Smooth muscle cell (in vitro differentiated cells): ENCODE measurements at regions not wholly inside any gene's neighbourhood (a gene's known extent, or its start where the extent isn't known, plus 50 kb on each side); places are given as distances from the start of the nearest gene placed in this dataset.

Experiments used
- DNase-seq: peaks from one replicate; lab custom pipeline; 2025; ENCODE audit not compliant: unreplicated experiment; lab: John Stamatoyannopoulos, UW
- H2AFZ ChIP-seq: fragments of 200-600 bp; sonication (generic); 2 replicates; pipeline ENCODE4 v1.6.0; 2016; ENCODE audit warnings: antibody characterized with exemption, low read depth, mild to moderate bottlenecking
- H3F3A ChIP-seq: fragments of 200-600 bp; sonication (generic); 2 replicates; pipeline ENCODE4 v1.6.0; 2017; ENCODE audit warnings: antibody characterized with exemption, low read depth
- H3K27ac ChIP-seq: fragments of 200-600 bp; sonication (generic); 2 replicates; pipeline ENCODE4 v1.5.1; 2016; ENCODE audit warnings: low read depth, mild to moderate bottlenecking
- H3K27me3 ChIP-seq: fragments of 200-600 bp; sonication (generic); 2 replicates; pipeline ENCODE4 v1.6.1; 2016; ENCODE audit warnings: low read depth, mild to moderate bottlenecking
- H3K36me3 ChIP-seq: fragments of 200-600 bp; sonication (generic); 2 replicates; pipeline ENCODE4 v1.5.1; 2016; ENCODE audit warnings: low read depth
- H3K4me1 ChIP-seq: fragments of 200-600 bp; sonication (generic); 2 replicates; pipeline ENCODE4 v1.5.1; 2016; ENCODE audit warnings: low read depth
- H3K4me2 ChIP-seq: fragments of 200-600 bp; sonication (generic); 2 replicates; pipeline ENCODE4 v1.6.0; 2016; ENCODE audit warnings: mild to moderate bottlenecking
- H3K4me3 ChIP-seq: fragments of 200-600 bp; sonication (generic); 2 replicates; pipeline ENCODE4 v1.5.1; 2016; ENCODE audit warnings: mild to moderate bottlenecking
- H3K79me2 ChIP-seq: fragments of 200-600 bp; sonication (generic); 2 replicates; pipeline ENCODE4 v1.6.0; 2016; ENCODE audit warnings: low read depth, mild to moderate bottlenecking
- H3K9ac ChIP-seq: fragments of 200-600 bp; sonication (generic); 2 replicates; pipeline ENCODE4 v1.6.0; 2016; ENCODE audit warnings: low read depth
- H3K9me3 ChIP-seq: fragments of 200-600 bp; sonication (generic); replicated peaks from 2 replicates; pipeline ENCODE4 v1.5.1; 2016; ENCODE audit warnings: low read depth
- H4K20me1 ChIP-seq: fragments of 200-600 bp; sonication (generic); 2 replicates; pipeline ENCODE4 v1.6.0; 2016; ENCODE audit warnings: low read depth
- CTCF ChIP-seq: fragments of 200-600 bp; sonication (generic); IDR thresholded peaks from 2 replicates; pipeline ENCODE4 v1.5.1; 2017; ENCODE audit warnings: borderline replicate concordance, mild to moderate bottlenecking, antibody characterized with exemption; ENCODE audit not compliant: insufficient read depth, poor library complexity, severe bottlenecking
- WGBS: methylation state at CpG from one replicate; pipeline ENCODE4 v1.1.7; 2016; ENCODE audit warnings: low lambda C conversion rate; 5-methylcytosine and 5-hydroxymethylcytosine counted together

- Histone ChIP-seq H3F3A (no peaks in the 10 kb centered on the region), H3K4me3 (no peak overlapping the region), H3K79me2 (no peaks in the 10 kb centered on the region), H3K36me3 (no peaks in the 10 kb centered on the region), H3K9ac (no peak overlapping the region), H2AFZ (no peak overlapping the region), H3K4me1 (no peaks in the 10 kb centered on the region), H3K27ac (no peak overlapping the region), H3K4me2 (no peak overlapping the region), H3K27me3 (no peaks in the 10 kb centered on the region), H3K9me3 (no peaks in the 10 kb centered on the region), H4K20me1 (no peaks in the 10 kb centered on the region)
- 65% methylated on average over 1 of the region's 1 CpG for WGBS
- DNase-seq: no peak
- peak; percentile 83 for TF ChIP-seq CTCF
Observed at GRCh38 chr7:125670926-125671572, 741.4 kb upstream of the POT1 start.

- Histone ChIP-seq H3K27ac (no peak overlapping the region), H3K4me2 (peak overlapping the region; percentile 8), H3K27me3 (no peaks in the 10 kb centered on the region), H3F3A (no peaks in the 10 kb centered on the region), H3K79me2 (no peaks in the 10 kb centered on the region), H3K9me3 (no peaks in the 10 kb centered on the region), H3K4me1 (no peaks in the 10 kb centered on the region), H3K4me3 (no peak overlapping the region), H3K36me3 (no peaks in the 10 kb centered on the region), H3K9ac (no peak overlapping the region), H2AFZ (peak overlapping the region; percentile 6), H4K20me1 (no peaks in the 10 kb centered on the region)
- 45% methylated on average over 4 of the region's 4 CpGs for WGBS
- TF ChIP-seq CTCF: no peak
- DNase-seq: no peak
Observed at GRCh38 chr7:125668321-125668993, 738.8 kb upstream of the POT1 start.

GRCh38 chr7:125664625-125665024 is 735.0 kb upstream of the POT1 start:
- no peaks in the 10 kb centered on the region for H3F3A ChIP-seq
- no peaks in the 10 kb centered on the region for H3K9me3 ChIP-seq
- H3K27me3 ChIP-seq: no peaks in the 10 kb centered on the region
- H2AFZ ChIP-seq: no peak overlapping the region
- H4K20me1 ChIP-seq: no peaks in the 10 kb centered on the region
- TF ChIP-seq CTCF: no peak
- H3K79me2 ChIP-seq: no peaks in the 10 kb centered on the region
- no peak overlapping the region for H3K4me2 ChIP-seq
- WGBS: 88% methylated on average over 1 of the region's 1 CpG
- DNase-seq: no peak
- H3K9ac ChIP-seq: no peak overlapping the region
- no peak overlapping the region for H3K4me3 ChIP-seq
- H3K36me3 ChIP-seq: no peaks in the 10 kb centered on the region
- H3K27ac ChIP-seq: no peak overlapping the region
- peaks cover 3% of the 10 kb centered on the region for H3K4me1 ChIP-seq

- no peaks in the 10 kb centered on the region for H3F3A ChIP-seq
- H3K4me1 ChIP-seq: peaks cover 3% of the 10 kb centered on the region
- H3K4me3 ChIP-seq: no peak overlapping the region
- no peaks in the 10 kb centered on the region for H3K9me3 ChIP-seq
- H3K27ac ChIP-seq: no peak overlapping the region
- no peak overlapping the region for H3K9ac ChIP-seq
- no peak overlapping the region for H2AFZ ChIP-seq
- TF ChIP-seq CTCF: no peak
- no peaks in the 10 kb centered on the region for H3K27me3 ChIP-seq
- H3K36me3 ChIP-seq: no peaks in the 10 kb centered on the region
- H3K79me2 ChIP-seq: no peaks in the 10 kb centered on the region
- H4K20me1 ChIP-seq: no peaks in the 10 kb centered on the region
- 70% methylated on average over 3 of the region's 3 CpGs for WGBS
- no peak for DNase-seq
- H3K4me2 ChIP-seq: no peak overlapping the region
Observed at GRCh38 chr7:125663961-125664360, 734.3 kb upstream of the POT1 start.
